GM18505 (cell line): ENCODE measurements at regions not wholly inside any gene's neighbourhood (a gene's known extent, or its start where the extent isn't known, plus 50 kb on each side); places are given as distances from the start of the nearest gene placed in this dataset.
"Not testable (repeated sequence)": the region's sequence is repeated elsewhere in the genome, so short reads cannot be mapped to it uniquely, and the experiment has no call there.

ENCODE experiments used
- ATAC-seq: cut with Tn5 transposase; IDR thresholded peaks from one replicate; pipeline ENCODE4 v1.9.1; 2021; ENCODE audit not compliant: unreplicated experiment
- POLR2A ChIP-seq: IDR thresholded peaks from 4 replicates; pipeline ENCODE4 v1.6.1; 2011; ENCODE audit warnings: borderline replicate concordance; ENCODE audit not compliant: insufficient read depth, insufficient read length; ENCODE audit errors: extremely low read depth

DNA sequence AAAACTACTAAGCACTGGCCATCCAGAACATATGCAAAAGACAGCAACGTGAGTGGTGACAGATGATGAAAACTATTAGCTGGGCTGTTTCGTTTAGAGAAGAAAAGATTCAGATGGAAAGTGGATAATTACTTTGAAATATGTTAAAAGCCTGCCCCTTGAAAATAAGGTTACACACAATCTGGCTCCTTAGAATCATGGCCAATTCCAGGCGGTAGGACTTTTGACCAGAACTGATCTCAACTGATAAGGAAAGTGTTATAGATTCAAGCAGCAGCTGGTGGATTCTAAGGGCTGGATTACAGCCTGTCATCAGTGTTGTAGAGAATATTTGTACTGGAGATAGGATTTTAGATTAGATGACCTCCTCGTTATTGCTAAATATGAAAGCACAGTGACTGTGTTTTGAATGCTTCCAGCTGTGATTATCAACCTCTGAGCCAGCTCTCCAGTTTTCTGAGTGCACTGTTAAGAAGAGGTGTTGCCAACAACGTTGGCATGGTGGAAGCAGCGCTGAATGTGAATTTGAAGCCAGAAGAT is 75.1 kb downstream of the KBTBD2 start:
- ATAC-seq: not testable (repeated sequence)

DNA sequence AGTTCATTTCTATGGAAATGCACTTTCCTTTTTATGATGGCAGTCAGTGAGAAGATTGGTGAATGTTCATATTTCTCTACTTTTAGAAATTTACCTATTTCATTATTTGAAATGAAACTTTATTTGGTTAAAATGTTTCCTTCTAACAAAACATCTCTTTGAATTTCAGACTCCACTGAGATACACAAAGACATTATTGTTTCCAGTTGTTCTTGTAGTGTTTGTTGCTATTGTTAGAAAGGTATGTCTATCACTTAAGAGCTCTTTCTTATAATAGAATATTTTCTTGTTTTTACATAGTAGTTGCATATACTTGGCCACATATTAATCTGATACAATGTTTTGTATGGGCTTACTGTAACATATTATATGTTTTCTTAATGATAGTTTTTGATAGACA is 76.8 kb downstream of the KBTBD2 start:
- ATAC-seq: not testable (repeated sequence)

DNA sequence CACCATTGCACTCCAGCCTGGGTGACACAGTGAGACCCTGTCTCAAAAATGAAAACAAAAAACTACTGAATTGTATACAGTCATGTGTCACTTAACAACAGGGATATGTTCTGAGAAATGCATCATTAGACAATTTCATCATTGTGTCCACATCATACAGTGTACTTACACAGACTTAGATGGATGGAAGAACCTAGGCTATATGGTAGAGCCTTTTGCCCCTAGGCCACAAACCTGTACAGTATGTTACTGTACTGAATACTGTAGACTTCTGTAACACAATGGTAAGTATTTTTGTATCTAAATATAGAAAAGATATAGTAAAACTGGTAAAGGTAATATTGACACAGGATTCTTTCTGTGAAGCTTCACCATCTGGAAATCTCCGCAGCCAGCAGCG is 81.7 kb downstream of the KBTBD2 start:
- no peak for TF ChIP-seq POLR2A
- no peak for ATAC-seq

DNA sequence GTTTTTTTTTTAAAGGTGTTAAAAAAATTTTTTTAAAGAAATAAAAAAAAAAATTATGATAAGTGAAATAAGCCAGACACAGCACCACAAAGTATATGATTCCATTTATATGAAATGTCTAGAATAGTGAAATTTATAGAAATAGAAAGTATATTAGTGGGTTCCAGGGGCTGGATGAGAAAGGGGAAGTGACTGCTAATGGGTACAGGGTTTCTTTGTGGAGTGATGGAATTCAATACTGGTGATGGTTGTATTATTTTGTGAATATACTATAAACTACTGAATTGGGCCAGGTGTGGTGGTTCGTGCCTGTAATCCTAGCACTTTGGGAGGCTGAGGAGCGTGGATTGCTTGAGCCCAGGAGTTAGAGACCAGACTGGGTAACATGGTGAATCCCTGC is 82.2 kb downstream of the KBTBD2 start:
- ATAC-seq: no peak

DNA sequence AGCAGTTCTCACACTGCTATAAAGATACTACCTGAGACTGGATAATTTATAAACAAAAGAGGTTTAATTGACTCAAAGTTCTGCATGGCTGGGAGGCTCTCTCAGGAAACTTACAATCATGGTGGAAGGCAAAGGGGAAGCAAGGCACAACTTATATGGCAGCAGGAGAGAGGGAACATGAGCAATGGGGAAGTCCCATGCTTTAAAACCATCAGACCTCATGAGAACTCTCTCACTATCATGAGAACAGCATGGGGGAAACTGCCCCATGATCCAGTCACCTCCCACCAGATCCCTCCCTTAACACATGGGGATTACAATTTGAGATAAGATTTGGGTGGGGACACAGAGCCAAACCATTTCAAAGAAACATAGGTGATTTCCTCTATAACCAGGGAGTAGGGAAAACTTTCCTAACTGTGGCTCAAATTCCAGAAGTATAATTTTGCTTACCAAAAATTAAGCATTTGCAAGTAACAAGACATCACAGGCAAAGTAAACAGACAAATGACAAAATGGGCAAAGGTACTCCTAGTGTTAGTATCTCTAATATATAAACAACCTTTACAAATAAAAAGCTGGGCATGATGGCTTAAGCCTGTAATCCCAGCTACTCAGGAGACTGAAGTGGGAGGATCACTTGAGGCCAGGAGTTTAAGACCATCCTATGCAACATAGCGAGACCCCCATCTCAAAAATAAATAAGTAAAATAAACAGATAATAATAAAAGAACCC is 88.0 kb downstream of the KBTBD2 start:
- TF ChIP-seq POLR2A: no peak
- no peak for ATAC-seq

More for the DNA sequence above, 82.2 kb downstream of the KBTBD2 start:
- no peak for TF ChIP-seq POLR2A

DNA sequence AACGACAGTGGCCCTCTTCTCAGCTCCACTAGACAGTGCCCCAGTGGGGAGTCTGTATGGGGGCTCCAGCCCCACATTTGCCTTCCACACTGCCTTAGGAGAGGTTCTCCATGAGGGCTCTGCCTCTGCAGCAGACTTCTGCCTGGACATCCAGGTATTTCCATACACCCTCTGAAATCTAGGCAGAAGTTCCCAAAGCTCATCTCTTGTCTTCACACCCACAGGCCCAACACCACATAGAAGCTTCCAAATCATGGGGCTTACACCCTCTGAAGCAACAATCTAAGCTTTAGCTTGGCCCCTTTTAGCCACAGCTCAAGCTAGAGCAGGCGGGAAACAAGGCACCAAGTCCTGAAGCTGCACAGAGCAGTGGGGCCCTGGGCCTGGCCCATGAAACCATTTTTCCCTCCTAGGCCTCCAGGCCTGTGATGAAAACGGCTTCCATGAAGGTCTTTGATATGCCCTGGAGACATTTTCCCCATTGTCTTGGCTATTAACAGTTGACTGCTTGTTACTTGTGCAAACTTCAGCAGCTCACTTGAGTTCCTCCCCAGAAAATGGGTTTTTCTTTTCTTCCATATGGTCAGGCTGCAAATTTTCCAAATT is 89.2 kb downstream of the KBTBD2 start:
- no peak for ATAC-seq
- no peak for TF ChIP-seq POLR2A

DNA sequence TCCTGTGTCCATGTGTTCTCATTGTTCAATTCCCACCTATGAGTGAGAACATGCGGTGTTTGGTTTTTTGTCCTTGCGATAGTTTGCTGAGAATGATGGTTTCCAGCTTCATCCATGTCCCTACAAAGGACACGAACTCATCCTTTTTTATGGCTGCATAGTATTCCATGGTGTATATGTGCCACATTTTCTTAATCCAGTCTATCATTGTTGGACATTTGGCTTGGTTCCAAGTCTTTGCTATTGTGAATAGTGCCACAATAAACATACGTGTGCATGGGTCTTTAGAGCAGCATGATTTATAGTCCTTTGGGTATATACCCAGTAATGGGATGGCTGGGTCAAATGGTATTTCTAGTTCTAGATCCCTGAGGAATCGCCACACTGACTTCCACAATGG is 98.5 kb downstream of the KBTBD2 start:
- ATAC-seq: not testable (repeated sequence)

DNA sequence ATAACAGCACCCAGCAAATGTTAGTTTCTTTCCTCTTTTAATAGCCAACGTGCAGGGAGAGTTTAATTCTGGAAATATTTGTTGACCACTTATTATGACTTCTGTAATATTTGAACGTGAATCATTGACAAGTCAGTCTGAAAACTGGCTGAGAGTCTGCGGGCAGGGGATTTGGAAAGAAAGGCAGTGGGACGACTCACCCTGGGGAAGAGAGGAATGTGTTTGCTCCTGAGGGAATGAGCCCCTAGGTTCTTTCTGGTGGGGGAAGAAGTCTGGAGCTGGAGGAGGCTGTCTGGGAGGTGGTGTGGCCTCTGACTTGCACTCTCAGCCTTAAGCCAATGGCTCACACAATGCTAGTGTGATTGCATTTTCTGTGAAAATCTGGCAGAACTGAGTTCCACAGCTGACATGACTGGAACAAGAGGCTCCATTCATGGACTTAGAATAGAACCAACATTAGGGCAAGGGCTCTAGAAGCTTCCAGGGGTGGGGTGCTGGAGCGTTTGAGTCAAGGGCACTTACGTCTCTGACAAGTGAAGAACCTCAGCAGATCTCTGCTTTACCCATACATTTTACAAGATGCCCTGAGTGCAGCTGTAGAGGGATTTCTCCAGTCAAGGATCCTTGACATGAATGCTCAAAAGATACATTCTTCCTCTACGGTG is 100.7 kb downstream of the KBTBD2 start:
- not testable (repeated sequence) for ATAC-seq

DNA sequence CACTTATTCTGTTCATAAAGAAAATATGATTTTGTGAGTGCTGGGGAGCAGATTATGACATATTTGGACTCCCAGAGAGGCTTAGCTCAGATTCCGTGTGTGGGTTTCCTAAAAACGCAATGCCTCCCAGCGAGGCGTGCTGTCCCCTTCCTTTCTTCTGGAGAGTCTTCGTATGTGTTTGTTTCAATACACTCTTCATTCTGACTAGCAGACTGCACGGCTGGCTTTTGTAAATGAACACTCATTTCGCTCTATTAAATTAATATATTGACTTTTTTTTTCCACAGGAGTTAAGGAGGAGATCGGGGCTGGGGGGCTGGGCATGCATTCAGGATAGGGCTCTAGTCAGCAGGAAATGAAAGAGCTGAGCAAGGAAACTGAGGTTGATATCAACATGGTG is 102.3 kb downstream of the KBTBD2 start:
- not testable (repeated sequence) for ATAC-seq

DNA sequence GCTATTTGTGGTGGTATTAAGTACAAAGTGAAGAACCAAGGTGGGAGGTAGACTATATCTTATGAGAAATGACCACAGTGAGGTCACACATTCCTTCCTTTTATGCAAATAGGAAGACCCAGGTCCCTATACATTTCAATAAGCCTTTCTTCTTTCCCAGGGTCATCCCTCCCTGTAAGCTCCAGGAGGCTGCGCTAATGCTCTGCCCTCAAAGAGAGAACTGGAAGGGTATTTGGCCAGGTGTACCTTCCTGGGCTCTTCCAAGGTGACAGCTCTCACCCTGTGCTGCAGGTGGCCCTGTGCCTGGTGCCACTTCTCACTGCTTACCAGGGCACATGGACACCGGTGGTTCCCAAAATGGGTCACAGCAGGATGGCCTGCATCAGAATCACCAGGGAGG is 103.4 kb downstream of the KBTBD2 start:
- ATAC-seq: not testable (repeated sequence)

DNA sequence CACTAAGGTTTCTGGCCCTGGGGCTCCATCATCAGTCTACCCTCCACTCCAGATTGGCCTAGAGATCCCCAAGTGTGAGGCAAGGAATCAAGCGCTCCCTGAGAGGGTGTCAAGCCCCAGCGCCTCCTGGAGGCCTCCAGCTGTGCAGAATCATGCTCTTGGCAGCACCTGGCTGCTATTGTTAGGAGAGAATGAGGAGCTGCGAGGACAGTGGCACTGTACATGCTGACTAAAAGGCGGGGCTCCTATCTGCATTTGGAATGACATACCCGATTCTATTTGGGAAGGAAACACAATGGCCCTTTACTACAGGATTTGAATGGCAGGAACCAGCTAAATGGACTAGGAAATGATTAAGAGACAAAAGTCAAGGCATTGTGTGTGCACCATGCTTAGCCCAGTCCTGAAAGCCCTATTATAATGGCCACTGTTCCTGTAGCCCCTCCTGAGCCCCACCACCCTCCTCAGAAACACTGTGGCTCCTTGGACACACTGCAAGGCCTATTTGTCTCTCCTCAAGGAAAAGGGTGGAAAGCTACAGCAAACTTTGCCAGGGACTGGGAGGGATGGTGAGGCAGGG is 106.1 kb downstream of the KBTBD2 start:
- ATAC-seq: not testable (repeated sequence)

DNA sequence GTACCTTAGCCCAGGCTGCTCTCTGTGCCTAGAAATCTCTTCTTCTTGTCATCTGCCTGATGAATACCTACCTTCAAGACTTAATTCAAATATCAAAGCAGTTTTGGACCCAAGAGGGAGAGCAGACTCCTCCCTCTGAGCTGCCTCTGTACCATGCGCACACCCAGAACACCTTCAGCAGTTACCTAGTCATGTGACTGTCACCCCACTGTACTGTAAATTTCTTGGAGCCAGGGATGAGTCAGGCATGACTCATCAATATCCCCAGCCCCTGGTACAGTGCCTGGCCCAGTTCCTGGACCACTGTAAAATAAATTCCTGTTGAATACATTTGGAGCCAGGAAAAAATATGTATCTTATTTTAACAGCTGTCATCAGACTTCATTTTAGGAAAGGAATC is 111.7 kb downstream of the KBTBD2 start:
- ATAC-seq: not testable (repeated sequence)

DNA sequence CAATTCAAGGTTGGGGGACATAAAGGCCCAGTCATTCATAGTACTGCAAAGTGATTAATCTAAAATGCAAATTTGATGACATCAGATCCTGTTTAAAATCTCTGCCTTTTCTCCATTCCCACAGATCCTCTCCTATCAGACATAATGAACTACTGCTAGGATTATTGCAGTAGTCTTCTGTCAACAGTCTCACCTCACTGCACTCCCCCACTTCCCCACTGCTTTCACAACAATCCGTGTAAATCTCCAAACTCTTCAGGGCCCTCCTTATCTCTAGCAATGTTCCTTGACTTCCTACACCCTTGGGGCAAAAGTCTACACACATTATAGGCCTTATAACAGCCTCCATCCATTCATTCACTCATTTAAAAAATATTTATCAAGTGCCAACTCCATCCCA is 112.4 kb downstream of the KBTBD2 start:
- TF ChIP-seq POLR2A: no peak

DNA sequence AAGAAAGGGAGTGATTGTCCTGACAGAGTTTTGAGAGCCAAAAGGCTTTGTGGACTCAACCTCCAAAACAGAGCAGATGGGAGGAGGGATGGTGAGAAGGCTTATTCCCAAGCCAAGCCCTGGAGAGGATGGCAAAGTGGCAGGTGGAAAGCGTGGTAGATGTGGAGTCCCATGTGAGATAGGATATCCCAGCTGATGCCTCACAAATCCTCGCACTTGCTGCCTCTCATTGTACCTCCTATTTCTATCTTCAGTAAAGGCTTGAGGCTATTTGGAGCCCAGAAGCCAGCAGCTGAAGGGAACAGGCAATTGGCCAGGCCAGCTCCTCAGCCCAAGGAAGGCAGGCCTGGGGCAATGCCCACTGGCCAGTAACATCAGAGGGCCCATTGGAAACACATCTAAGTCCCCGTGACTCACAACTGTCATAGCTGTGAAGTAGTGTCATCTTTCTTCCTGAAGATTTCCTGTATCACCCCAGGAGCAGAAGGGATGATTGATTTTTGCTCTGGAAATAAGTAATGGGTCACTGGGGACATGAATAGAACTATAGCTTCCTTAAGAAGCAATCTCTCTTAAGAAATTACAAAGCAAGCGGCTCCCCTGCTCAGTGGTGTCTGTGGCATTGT is 114.4 kb downstream of the KBTBD2 start:
- ATAC-seq: not testable (repeated sequence)

More for the DNA sequence above, 112.4 kb downstream of the KBTBD2 start:
- no peak for ATAC-seq

DNA sequence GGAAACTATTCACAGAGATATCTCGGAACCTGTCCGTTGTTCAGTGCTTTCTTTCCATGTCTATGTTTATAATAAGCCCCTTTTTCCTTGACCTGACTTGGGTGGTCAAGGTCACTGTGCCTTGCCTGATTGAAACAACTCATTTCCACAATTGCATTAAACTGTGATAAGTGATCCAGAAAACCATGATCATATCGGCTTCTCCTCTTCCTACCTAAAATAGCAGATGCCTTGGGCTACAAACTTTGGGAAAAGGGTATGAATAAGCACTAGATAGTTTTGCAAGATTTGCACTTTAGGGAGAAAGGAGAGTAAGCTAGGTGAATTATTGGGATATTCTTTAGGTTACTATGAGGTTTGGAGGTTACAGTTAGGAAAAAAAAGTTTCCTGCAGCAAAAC is 115.2 kb downstream of the KBTBD2 start:
- not testable (repeated sequence) for ATAC-seq

DNA sequence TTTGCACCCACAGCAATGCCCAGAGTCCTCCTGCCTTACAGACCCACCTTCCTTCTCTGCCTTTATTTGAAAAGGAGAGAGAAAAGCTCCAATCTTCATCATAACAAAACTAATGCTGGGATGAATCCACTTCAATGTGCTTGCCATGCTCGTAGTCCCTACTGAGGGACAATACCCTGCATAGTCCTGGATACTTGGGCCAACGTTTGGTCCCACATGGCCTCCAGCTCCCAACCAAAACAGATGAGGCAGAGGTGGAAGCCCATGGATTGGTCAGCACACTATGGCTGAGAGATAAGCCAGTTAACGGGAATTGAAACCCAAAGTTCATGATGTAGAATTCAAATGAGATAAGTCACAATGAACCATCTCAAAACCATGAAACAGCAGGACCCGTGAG is 115.8 kb downstream of the KBTBD2 start:
- ATAC-seq: not testable (repeated sequence)
